ENCODE measurements at regions not wholly inside any gene's neighbourhood (a gene's known extent, or its start where the extent isn't known, plus 50 kb on each side); places are given as distances from the start of the nearest gene placed in this dataset.
"Not testable (repeated sequence)": the region's sequence is repeated elsewhere in the genome, so short reads cannot be mapped to it uniquely, and the experiment has no call there.

DNA sequence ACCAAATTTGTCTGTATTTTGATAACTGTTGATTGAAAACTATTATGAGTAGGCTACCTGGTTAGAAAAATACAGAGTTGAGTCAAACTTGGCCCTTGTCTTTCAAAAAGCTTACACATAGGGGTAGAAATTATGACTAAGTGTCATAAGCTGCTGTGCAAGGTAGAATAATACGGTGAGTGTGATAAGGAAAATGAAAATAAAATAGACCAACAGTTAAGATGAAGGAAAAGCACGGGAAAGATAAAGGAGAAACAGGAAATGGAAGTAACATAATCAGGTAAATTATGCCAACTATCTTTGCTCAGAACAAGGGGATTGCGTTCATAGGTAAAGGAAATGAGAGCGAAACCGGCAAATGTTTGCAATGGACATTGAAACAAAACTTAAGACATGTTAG is 302.5 kb downstream of the PCDH7 start:
- H3K4me1 ChIP-seq, result peaks cover 0 to 15% (median 0%) of the 10 kb centered on the region in 9 donors
- WGBS, 2 donors, result 63 to 69% methylated on average over 5 of the region's 5 CpGs
- H3K27ac ChIP-seq, result peak overlapping the region in 5 of 10 donors; percentile 57 to 79 (median 61)
- DNase-seq (no peak), ATAC-seq (no peak)
- intact Hi-C loops (cut with DNase I), result loop anchor here in 2 of 10 donors (5.0 to 10.0 kb wide), 2 partner anchors 298 to 300 kb away; partner anchors contain the start of gene PCDH7 (in 2 of the 2)
- TF ChIP-seq, protein P1, sequence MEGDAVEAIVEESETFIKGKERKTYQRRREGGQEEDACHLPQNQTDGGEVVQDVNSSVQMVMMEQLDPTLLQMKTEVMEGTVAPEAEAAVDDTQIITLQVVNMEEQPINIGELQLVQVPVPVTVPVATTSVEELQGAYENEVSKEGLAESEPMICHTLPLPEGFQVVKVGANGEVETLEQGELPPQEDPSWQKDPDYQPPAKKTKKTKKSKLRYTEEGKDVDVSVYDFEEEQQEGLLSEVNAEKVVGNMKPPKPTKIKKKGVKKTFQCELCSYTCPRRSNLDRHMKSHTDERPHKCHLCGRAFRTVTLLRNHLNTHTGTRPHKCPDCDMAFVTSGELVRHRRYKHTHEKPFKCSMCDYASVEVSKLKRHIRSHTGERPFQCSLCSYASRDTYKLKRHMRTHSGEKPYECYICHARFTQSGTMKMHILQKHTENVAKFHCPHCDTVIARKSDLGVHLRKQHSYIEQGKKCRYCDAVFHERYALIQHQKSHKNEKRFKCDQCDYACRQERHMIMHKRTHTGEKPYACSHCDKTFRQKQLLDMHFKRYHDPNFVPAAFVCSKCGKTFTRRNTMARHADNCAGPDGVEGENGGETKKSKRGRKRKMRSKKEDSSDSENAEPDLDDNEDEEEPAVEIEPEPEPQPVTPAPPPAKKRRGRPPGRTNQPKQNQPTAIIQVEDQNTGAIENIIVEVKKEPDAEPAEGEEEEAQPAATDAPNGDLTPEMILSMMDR (IDR thresholded peaks at IDR 0.05), result no peak
- no peak overlapping the region for H3K4me3 ChIP-seq
- no peaks in the 10 kb centered on the region for H3K27me3 ChIP-seq
- H3K9me3 ChIP-seq, result no peaks in the 10 kb centered on the region
- no peaks in the 10 kb centered on the region for H3K36me3 ChIP-seq

DNA sequence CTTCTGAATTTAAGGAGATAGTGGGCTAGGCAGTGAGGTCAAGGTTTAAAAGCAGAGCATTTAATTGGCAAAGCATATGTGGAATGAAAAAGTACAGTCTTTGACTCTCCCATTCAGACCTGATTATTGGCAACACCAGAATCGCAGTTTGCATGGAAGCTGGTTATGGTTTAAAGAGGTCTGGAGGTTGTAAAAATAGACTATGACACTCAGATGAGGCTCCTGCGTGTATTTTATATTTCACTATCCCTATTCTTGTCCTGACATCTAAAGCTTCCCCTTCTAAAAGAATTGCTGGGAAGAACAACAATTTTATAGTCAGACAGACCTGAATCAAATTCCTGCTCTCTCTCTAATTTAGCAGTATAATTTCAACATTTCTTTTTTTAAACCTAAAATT is 302.9 kb downstream of the PCDH7 start:
- Histone ChIP-seq H3K4me3 (peak overlapping the region in 1 of 10 donors; percentile 16), H3K27ac (peak overlapping the region in 5 of 10 donors; percentile 57 to 79 (median 61)), H3K27me3 (no peaks in the 10 kb centered on the region), H3K4me1 (peaks cover 0 to 15% (median 0%) of the 10 kb centered on the region in 9 donors), H3K9me3 (no peaks in the 10 kb centered on the region), H3K36me3 (no peaks in the 10 kb centered on the region)
- 41 to 56% methylated on average over 2 of the region's 2 CpGs for WGBS, 2 donors
- TF ChIP-seq, protein P1 (IDR thresholded peaks at IDR 0.05), result no peak
- intact Hi-C loops (cut with DNase I), result loop anchor here in 2 of 10 donors (5.0 to 10.0 kb wide), 2 partner anchors 298 to 301 kb away; partner anchors contain the start of gene PCDH7 (in 2 of the 2)
- DNase-seq (no peak), ATAC-seq (peak; percentile 42 to 91 (median 69))

DNA sequence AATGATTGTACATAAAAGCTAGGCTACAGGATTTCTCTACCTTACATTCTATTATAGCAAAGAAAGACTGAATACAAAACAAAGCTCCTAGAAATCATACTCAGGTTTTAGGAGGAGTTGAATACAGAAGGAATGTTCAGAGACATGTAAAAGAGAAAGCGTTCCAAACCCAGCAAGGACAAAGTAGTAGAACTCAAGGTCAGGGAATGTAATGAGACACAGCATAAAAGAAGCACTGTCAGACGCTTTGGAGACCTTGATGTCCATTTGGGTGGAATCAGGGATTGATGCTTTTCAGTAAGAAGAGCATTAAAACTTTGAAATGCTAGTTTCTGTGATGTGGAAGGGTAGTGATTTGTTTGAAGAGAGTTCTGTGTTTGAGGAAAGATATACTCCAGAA is 303.6 kb downstream of the PCDH7 start:
- Histone ChIP-seq H3K4me1 (peaks cover 0 to 15% (median 0%) of the 10 kb centered on the region in 9 donors), H3K9me3 (no peaks in the 10 kb centered on the region), H3K36me3 (no peaks in the 10 kb centered on the region), H3K4me3 (peak overlapping the region in 1 of 10 donors; percentile 16), H3K27me3 (no peaks in the 10 kb centered on the region), H3K27ac (peak overlapping the region in 5 of 10 donors; percentile 57 to 79 (median 61))
- DNase-seq (no peak), ATAC-seq (peak in 4 of 8 donors; percentile 41 to 55 (median 52))
- WGBS, 2 donors, result 47 to 48% methylated on average over 2 of the region's 2 CpGs
- intact Hi-C loops (cut with DNase I), result loop anchor here in 2 of 10 donors (5.0 to 10.0 kb wide), 2 partner anchors 299 to 301 kb away; partner anchors contain the start of gene PCDH7 (in 2 of the 2)
- TF ChIP-seq, protein P1 (IDR thresholded peaks at IDR 0.05), result no peak

DNA sequence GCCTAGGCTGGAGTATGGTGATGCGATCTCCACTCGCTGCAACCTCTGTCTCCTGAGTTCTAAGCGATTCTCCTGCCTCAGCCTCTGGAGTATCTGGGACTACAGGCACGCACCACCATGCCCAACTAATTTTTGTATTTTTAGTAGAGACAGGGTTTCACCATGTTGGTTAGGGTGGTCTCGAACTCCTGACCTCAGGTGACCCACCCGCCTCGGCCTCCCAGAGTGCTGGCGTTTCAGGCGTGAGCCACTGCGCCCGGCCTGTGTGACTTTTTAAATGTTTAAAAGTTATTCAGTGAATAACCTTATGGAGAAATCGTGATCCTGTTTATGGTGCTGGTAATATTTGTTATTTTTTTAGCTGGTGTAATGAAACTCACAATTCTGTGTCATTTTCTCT is 304.6 kb downstream of the PCDH7 start:
- not testable (repeated sequence) for DNase-seq, H3K36me3 ChIP-seq, H3K27me3 ChIP-seq, H3K27ac ChIP-seq, ATAC-seq, H3K4me3 ChIP-seq, H3K9me3 ChIP-seq
- intact Hi-C loops (cut with DNase I), result loop anchor here in 2 of 10 donors (5.0 to 10.0 kb wide), 2 partner anchors 300 to 302 kb away; partner anchors contain the start of gene PCDH7 (in 2 of the 2)
- WGBS, 2 donors, result 91 to 94% methylated on average over 12 of the region's 12 CpGs
- H3K4me1 ChIP-seq, result peaks cover 0 to 15% (median 0%) of the 10 kb centered on the region in 9 donors

DNA sequence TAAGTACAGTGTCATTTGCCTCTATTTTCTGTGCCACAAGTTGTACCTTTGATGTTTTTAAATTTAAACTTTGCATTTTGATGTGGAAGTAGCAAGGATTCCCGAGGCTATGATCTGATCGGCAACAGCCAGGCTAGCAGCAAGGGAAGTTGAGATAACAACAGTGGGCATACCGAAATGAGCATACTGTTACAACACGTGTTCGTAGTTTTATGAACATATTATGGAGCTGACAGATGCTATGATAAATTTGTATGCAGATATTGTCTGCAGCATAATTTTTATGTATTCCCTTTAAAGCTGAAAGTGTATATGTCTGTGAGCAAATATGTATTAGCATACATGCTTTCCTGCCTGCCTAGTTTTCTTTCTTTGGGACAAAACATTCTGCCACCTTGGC is 306.1 kb downstream of the PCDH7 start:
- Histone ChIP-seq H3K9me3 (no peaks in the 10 kb centered on the region), H3K4me3 (no peak overlapping the region), H3K27me3 (no peaks in the 10 kb centered on the region), H3K4me1 (peaks cover 0 to 15% (median 0%) of the 10 kb centered on the region in 9 donors), H3K36me3 (no peaks in the 10 kb centered on the region), H3K27ac (no peak overlapping the region)
- intact Hi-C loops (cut with DNase I), result loop anchor here in 1 of 10 donors (10.0 kb wide), 1 partner anchor 301 kb away; the partner anchor contains the start of gene PCDH7
- DNase-seq (no peak), ATAC-seq (no peak)
- 69 to 70% methylated on average over 5 of the region's 5 CpGs for WGBS, 2 donors
- TF ChIP-seq, protein P1 (IDR thresholded peaks at IDR 0.05), result no peak
